Activated naive CD4-positive, alpha-beta T cell treated with anti-CD3 and anti-CD28 coated beads, Interleukin-2, amount 10 ng/mL, durations not matched to agents 7 days and 5 days (primary cell): ENCODE measurements at regions not wholly inside any gene's neighbourhood (a gene's known extent, or its start where the extent isn't known, plus 50 kb on each side); places are given as distances from the start of the nearest gene placed in this dataset.

Source experiments
- CTCF ChIA-PET: fragments of 350-600 bp; sonication (Branson Sonifier 250); formaldehyde crosslinking; loops from one replicate; lab custom pipeline; 2021; ENCODE audit warnings: antibody characterized with exemption; lab: Charles Lee
- DNase-seq: peaks from one replicate; pipeline ENCODE4 v3.0.0-alpha.2; 2020
- H3K27ac Mint-ChIP-seq: one replicate; pipeline ENCODE4 v1.8.0; 2021; ENCODE audit warnings: mild to moderate bottlenecking, moderate library complexity, mixed read lengths
- H3K27me3 Mint-ChIP-seq: one replicate; pipeline ENCODE4 v1.8.0; 2021; ENCODE audit warnings: mild to moderate bottlenecking, mixed read lengths
- H3K36me3 Mint-ChIP-seq: one replicate; pipeline ENCODE4 v1.8.0; 2021; ENCODE audit warnings: mixed read lengths
- H3K4me1 Mint-ChIP-seq: one replicate; pipeline ENCODE4 v1.8.0; 2021; ENCODE audit warnings: mixed read lengths
- H3K4me3 Mint-ChIP-seq: one replicate; pipeline ENCODE4 v1.8.0; 2021; ENCODE audit warnings: mild to moderate bottlenecking, moderate library complexity, mixed read lengths
- H3K9me3 Mint-ChIP-seq: one replicate; pipeline ENCODE4 v1.8.0; 2021; ENCODE audit warnings: mixed read lengths

DNA sequence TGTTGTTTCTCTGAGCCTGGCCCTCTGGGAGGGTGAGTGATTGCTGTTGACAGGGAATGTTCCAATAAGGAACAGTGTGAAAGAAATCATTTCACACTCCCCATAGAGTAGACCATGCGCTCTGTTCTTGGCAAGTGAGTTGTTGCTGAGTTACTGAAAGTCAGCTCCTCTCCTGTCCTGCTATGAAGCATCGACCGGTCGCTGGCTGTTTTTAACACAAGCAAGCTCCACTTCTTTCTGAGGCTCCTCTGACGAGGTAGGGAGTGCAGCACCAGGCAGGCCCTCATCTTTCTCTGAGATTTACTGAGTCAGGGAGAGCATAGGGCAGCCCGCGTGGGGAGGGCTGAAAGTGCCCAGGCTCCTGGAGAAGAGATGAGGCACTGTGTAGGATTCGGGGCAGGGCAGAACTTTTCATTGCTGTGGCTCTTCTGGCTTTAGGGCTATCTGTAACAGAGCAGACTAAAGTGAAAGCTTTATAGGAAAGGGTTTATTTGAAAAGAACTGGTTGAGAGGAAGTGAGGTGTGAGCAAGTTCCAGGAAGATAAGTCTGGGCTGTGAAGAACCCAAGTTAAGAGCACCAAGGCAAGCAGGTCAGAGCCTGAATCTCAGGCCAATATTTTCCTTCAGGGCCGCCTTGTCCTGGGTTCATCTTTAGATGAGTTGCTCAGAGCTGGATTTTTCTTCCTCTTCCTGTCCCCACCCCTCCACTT, 332.2 kb downstream of the CCSER2 start:
- no peak for DNase-seq
- peaks cover 11% of the 10 kb centered on the region for H3K4me1 Mint-ChIP-seq
- no peaks in the 10 kb centered on the region for H3K27me3 Mint-ChIP-seq
- no peaks in the 10 kb centered on the region for H3K36me3 Mint-ChIP-seq
- CTCF ChIA-PET = no interaction called here
- no peak overlapping the region for H3K4me3 Mint-ChIP-seq
- no peaks in the 10 kb centered on the region for H3K9me3 Mint-ChIP-seq
- no peak overlapping the region for H3K27ac Mint-ChIP-seq

DNA sequence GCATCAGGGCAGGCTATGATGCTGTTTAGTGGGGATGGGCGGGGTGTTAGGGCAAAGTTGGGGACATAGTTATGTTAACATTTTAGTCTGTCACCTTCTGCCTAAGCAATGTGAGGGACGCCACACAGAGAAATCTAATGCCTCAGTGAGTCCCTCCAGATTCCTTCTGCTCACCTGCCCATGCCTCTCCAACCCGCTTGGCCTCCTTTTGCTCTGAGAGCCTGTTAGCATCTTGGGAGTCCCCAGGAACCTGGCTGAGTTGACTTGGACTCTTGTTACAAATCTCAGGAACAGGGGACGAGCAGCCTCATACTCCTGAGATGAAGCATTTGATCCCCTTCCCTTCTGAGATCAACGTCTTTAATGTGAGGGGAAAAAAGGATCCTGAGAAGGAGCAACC, 336.8 kb downstream of the CCSER2 start:
- Mint-ChIP-seq H3K4me1 (peaks cover 10% of the 10 kb centered on the region), H3K36me3 (no peaks in the 10 kb centered on the region), H3K9me3 (no peaks in the 10 kb centered on the region), H3K27me3 (no peaks in the 10 kb centered on the region), H3K4me3 (no peak overlapping the region), H3K27ac (no peak overlapping the region)
- CTCF ChIA-PET = interaction anchor here (1.1 kb wide), 1 partner anchor 11 kb away, joined by 3 read pairs; no protein-coding TSS in a partner anchor
- no peak for DNase-seq

- Mint-ChIP-seq H3K4me3 (no peak overlapping the region), H3K4me1 (peaks cover 2% of the 10 kb centered on the region), H3K9me3 (no peaks in the 10 kb centered on the region), H3K27me3 (peaks cover 5% of the 10 kb centered on the region), H3K36me3 (no peaks in the 10 kb centered on the region), H3K27ac (peak overlapping the region; percentile 7)
- CTCF ChIA-PET = interaction anchor here (0.9 to 1.1 kb wide), 2 partner anchors 12 to 129 kb away, joined by 3 read pairs; no protein-coding TSS in a partner anchor
- peak; percentile 39 for DNase-seq
Measured at GRCh38 chr10:84665883-84666463, 337.6 kb downstream of the CCSER2 start.

DNA sequence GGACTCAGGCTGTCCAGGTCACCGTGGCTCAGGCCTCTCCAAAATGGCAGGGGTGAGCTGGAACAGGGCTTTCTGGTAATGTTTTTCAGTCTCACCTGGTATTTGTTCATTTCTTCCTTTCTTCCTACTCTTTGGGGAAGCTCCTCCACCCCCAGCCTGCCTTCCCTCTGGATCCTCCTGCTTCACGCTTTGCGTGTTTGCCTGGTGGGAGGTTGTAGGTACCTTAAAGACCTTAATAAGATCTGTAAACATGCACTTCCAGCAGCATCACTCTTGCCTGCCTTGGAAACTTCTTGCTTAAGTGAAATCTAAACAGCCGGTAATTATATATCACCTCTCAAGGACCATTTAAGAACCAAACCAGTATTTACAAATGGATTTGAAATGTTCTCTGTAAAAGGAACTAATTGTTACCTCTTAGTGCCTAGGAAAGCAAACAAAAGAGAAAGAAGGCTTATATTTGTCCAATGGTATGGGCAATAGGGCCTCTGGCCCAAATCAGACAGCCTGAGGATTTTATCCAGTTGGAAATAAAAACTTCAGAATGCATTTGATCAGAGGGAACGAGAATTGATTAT, 339.9 kb downstream of the CCSER2 start:
- no peaks in the 10 kb centered on the region for H3K9me3 Mint-ChIP-seq
- H3K4me1 Mint-ChIP-seq = no peaks in the 10 kb centered on the region
- H3K27me3 Mint-ChIP-seq = peaks cover 5% of the 10 kb centered on the region
- no peak overlapping the region for H3K27ac Mint-ChIP-seq
- CTCF ChIA-PET = interaction anchor here (0.8 kb wide), 1 partner anchor 128 kb away, joined by 3 read pairs; no protein-coding TSS in a partner anchor
- H3K4me3 Mint-ChIP-seq = no peak overlapping the region
- no peaks in the 10 kb centered on the region for H3K36me3 Mint-ChIP-seq
- DNase-seq = no peak

GRCh38 chr10:84675060-84675459, 346.7 kb downstream of the CCSER2 start:
- DNase-seq = no peak
- H3K4me1 Mint-ChIP-seq = no peaks in the 10 kb centered on the region
- no peaks in the 10 kb centered on the region for H3K9me3 Mint-ChIP-seq
- peaks cover 5% of the 10 kb centered on the region for H3K27me3 Mint-ChIP-seq
- H3K27ac Mint-ChIP-seq = no peak overlapping the region
- H3K4me3 Mint-ChIP-seq = no peak overlapping the region
- H3K36me3 Mint-ChIP-seq = no peaks in the 10 kb centered on the region
- CTCF ChIA-PET = no interaction called here

DNA sequence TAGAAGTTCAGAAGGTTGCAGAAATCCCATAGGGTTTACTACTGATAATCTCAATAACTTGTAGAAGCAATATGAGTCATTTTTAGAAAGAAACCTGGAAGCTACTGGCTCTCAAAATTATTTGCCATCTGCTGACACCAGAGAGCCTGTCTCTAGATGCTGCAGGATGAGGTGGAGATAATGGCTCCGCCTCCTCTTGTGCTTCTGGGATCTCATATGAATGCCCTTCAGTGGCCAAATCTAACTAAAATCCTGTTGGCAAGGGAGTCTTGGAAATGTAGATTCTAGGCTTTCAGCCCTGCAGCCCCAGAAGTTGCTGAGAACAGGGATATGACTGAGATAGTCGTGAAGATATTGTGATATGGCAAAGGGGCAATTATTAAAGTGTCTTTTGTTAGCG, 348.1 kb downstream of the CCSER2 start:
- CTCF ChIA-PET = no interaction called here
- no peaks in the 10 kb centered on the region for H3K4me1 Mint-ChIP-seq
- no peak overlapping the region for H3K4me3 Mint-ChIP-seq
- H3K36me3 Mint-ChIP-seq = no peaks in the 10 kb centered on the region
- H3K9me3 Mint-ChIP-seq = no peaks in the 10 kb centered on the region
- H3K27ac Mint-ChIP-seq = no peak overlapping the region
- H3K27me3 Mint-ChIP-seq = no peaks in the 10 kb centered on the region
- DNase-seq = no peak

DNA sequence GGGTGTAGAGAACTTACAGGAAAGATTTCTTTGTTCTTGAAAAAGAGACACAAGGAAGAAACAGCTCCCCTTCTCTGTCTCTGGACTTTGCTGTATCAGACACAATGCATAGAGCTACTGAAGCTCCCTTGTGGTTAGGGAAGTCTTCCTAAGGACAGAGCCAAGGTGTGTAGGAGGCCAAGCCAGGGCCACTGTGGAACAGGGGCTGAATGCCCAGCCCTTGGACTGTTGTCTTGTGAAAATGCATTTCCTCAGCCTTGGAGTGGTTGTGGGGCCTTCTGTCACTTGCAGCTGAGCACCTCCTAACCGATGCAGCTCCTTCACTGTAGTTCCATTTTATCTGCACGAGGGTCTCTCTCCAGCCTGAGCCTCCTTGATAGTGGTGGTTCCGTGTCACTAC, 353.4 kb downstream of the CCSER2 start:
- Mint-ChIP-seq H3K27me3 (no peaks in the 10 kb centered on the region), H3K4me1 (no peaks in the 10 kb centered on the region), H3K9me3 (no peaks in the 10 kb centered on the region), H3K36me3 (no peaks in the 10 kb centered on the region), H3K27ac (no peak overlapping the region), H3K4me3 (no peak overlapping the region)
- CTCF ChIA-PET = no interaction called here
- no peak for DNase-seq

DNA sequence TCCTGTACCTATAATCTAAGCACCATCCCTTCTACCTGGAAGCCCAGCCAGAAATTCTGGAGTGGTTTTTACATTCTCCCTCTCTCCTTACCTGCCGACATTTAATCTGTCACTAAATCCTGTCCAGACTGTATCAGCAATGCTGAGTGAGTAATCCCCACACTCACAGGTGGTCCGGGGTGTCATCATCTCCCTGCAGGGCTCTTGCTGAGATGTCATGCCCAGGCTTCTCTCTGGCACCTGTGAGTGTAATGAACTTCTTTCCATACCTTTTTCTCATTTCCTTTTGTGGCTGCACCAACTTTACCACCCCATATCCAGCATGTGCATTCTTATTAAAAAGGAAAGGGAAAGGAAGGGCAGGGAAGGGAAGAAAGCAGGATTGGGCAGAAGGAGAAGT, 355.2 kb downstream of the CCSER2 start:
- Mint-ChIP-seq H3K36me3 (no peaks in the 10 kb centered on the region), H3K9me3 (no peaks in the 10 kb centered on the region), H3K27me3 (no peaks in the 10 kb centered on the region), H3K4me3 (no peak overlapping the region), H3K4me1 (no peaks in the 10 kb centered on the region), H3K27ac (no peak overlapping the region)
- DNase-seq = no peak
- CTCF ChIA-PET = no interaction called here

GRCh38 chr10:84683980-84684740, 355.8 kb downstream of the CCSER2 start:
- no peak overlapping the region for H3K27ac Mint-ChIP-seq
- no peaks in the 10 kb centered on the region for H3K36me3 Mint-ChIP-seq
- H3K9me3 Mint-ChIP-seq = no peaks in the 10 kb centered on the region
- no peak overlapping the region for H3K4me3 Mint-ChIP-seq
- H3K27me3 Mint-ChIP-seq = no peaks in the 10 kb centered on the region
- DNase-seq = no peak
- no peaks in the 10 kb centered on the region for H3K4me1 Mint-ChIP-seq
- CTCF ChIA-PET = no interaction called here

- no peak overlapping the region for H3K4me3 Mint-ChIP-seq
- no peaks in the 10 kb centered on the region for H3K27me3 Mint-ChIP-seq
- no peak overlapping the region for H3K27ac Mint-ChIP-seq
Measured at GRCh38 chr10:84685047-84685660, 356.8 kb downstream of the CCSER2 start.

DNA sequence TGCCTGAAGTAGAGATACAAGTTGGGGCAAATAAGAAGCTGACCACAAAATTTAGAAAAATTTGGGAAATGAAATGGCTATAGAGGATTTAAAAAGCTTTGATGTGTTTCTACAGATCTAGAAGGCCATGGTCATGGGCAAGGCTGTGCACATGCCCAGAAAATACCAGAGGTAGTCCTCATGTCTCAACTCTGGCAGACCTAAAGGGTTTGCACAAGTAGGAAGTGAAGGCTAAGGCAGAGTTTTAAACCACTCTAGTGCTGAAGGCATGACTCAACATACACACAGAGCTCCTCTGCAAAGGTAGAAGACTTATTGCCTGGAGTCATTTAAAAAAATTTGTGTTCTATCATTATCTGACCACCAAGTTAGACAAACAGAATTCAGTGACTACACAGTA, 364.6 kb downstream of the CCSER2 start:
- H3K4me3 Mint-ChIP-seq = no peak overlapping the region
- no peaks in the 10 kb centered on the region for H3K4me1 Mint-ChIP-seq
- CTCF ChIA-PET = no interaction called here
- no peaks in the 10 kb centered on the region for H3K27me3 Mint-ChIP-seq
- H3K27ac Mint-ChIP-seq = no peak overlapping the region
- no peaks in the 10 kb centered on the region for H3K36me3 Mint-ChIP-seq
- no peak for DNase-seq
- H3K9me3 Mint-ChIP-seq = no peaks in the 10 kb centered on the region

More at GRCh38 chr10:84685047-84685660, 356.8 kb downstream of the CCSER2 start:
- CTCF ChIA-PET = no interaction called here
- no peaks in the 10 kb centered on the region for H3K9me3 Mint-ChIP-seq
- no peak for DNase-seq
- H3K36me3 Mint-ChIP-seq = no peaks in the 10 kb centered on the region
- H3K4me1 Mint-ChIP-seq = no peaks in the 10 kb centered on the region

GRCh38 chr10:84695902-84696301, 367.5 kb downstream of the CCSER2 start:
- CTCF ChIA-PET = no interaction called here
- no peaks in the 10 kb centered on the region for H3K36me3 Mint-ChIP-seq
- DNase-seq = no peak
- H3K4me3 Mint-ChIP-seq = no peak overlapping the region
- no peaks in the 10 kb centered on the region for H3K9me3 Mint-ChIP-seq
- H3K4me1 Mint-ChIP-seq = no peaks in the 10 kb centered on the region
- H3K27me3 Mint-ChIP-seq = peaks cover 5% of the 10 kb centered on the region
- H3K27ac Mint-ChIP-seq = no peak overlapping the region

- H3K9me3 Mint-ChIP-seq = no peaks in the 10 kb centered on the region
- CTCF ChIA-PET = no interaction called here
- no peak overlapping the region for H3K4me3 Mint-ChIP-seq
- no peaks in the 10 kb centered on the region for H3K36me3 Mint-ChIP-seq
- DNase-seq = no peak
- peaks cover 8% of the 10 kb centered on the region for H3K27me3 Mint-ChIP-seq
- no peaks in the 10 kb centered on the region for H3K4me1 Mint-ChIP-seq
- no peak overlapping the region for H3K27ac Mint-ChIP-seq
Measured at GRCh38 chr10:84696610-84697009, 368.2 kb downstream of the CCSER2 start.

DNA sequence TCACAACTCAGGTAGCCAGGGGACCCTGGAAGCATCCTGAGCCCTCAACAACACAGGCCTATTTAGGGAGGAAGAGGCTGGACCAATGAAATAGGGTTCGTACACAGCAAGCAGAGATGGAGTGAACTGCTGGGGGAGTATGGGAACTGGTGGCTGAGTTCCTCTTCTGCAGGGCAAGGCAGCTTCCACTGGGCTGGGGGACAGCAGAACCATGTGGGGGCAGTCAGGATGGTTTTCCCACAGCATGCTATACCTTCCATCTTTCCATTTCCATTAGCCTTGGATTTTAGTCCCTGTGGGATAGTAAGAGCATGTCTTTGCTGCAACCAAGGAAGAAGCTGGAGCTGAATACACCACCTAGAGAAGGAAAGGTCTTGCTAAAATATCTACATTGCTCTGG, 370.6 kb downstream of the CCSER2 start:
- no peak for DNase-seq
- no peak overlapping the region for H3K4me3 Mint-ChIP-seq
- no peak overlapping the region for H3K27ac Mint-ChIP-seq
- CTCF ChIA-PET = no interaction called here
- H3K4me1 Mint-ChIP-seq = no peaks in the 10 kb centered on the region
- H3K9me3 Mint-ChIP-seq = no peaks in the 10 kb centered on the region
- H3K27me3 Mint-ChIP-seq = peaks cover 13% of the 10 kb centered on the region
- H3K36me3 Mint-ChIP-seq = no peaks in the 10 kb centered on the region
